MM.1S (cell line): ENCODE measurements at regions not wholly inside any gene's neighbourhood (a gene's known extent, or its start where the extent isn't known, plus 50 kb on each side); places are given as distances from the start of the nearest gene placed in this dataset.

Source experiments
- DNase-seq: peaks from one replicate; pipeline ENCODE4 v3.0.0-alpha.2; 2015
- H2AFZ ChIP-seq: fragments of 300-600 bp; sonication (generic); 2 replicates; pipeline ENCODE4 v1.6.0; 2016; ENCODE audit warnings: antibody characterized with exemption, low read length
- H3F3A ChIP-seq: fragments of 300-600 bp; sonication (generic); 2 replicates; pipeline ENCODE4 v1.6.1; 2016; ENCODE audit warnings: mild to moderate bottlenecking, antibody characterized with exemption, low read length, moderate library complexity, mixed read lengths; ENCODE audit not compliant: insufficient read depth
- H3K27ac ChIP-seq: fragments of 300-600 bp; sonication (generic); 2 replicates; pipeline ENCODE4 v1.5.1; 2016; ENCODE audit warnings: mild to moderate bottlenecking, low read length
- H3K27me3 ChIP-seq: fragments of 300-600 bp; sonication (generic); replicated peaks from 2 replicates; pipeline ENCODE4 v1.6.0; 2016; ENCODE audit warnings: low read length; ENCODE audit not compliant: insufficient read depth
- H3K36me3 ChIP-seq: fragments of 300-600 bp; sonication (generic); replicated peaks from 2 replicates; pipeline ENCODE4 v1.6.1; 2016; ENCODE audit warnings: mild to moderate bottlenecking, low read length, mixed read lengths; ENCODE audit not compliant: insufficient read depth
- H3K4me1 ChIP-seq: fragments of 300-600 bp; sonication (generic); 2 replicates; pipeline ENCODE4 v1.6.1; 2016; ENCODE audit warnings: low read length, mixed read lengths
- H3K4me2 ChIP-seq: fragments of 300-600 bp; sonication (generic); 2 replicates; pipeline ENCODE4 v1.6.0; 2016; ENCODE audit warnings: low read depth, low read length
- H3K4me3 ChIP-seq: fragments of 300-600 bp; sonication (generic); 2 replicates; pipeline ENCODE4 v1.5.1; 2016; ENCODE audit warnings: low read length, mixed read lengths
- H3K79me2 ChIP-seq: fragments of 300-600 bp; sonication (generic); 2 replicates; pipeline ENCODE4 v1.6.1; 2016; ENCODE audit warnings: mixed run types, low read length, mixed read lengths
- H3K9ac ChIP-seq: fragments of 300-600 bp; sonication (generic); 2 replicates; pipeline ENCODE4 v1.6.1; 2016; ENCODE audit warnings: low read length, mixed read lengths
- H3K9me2 ChIP-seq: fragments of 300-600 bp; sonication (generic); replicated peaks from 2 replicates; pipeline ENCODE4 v1.6.1; 2016; ENCODE audit warnings: mild to moderate bottlenecking, low read length, mixed read lengths; ENCODE audit not compliant: insufficient read depth
- H3K9me3 ChIP-seq: fragments of 300-600 bp; sonication (generic); replicated peaks from 2 replicates; pipeline ENCODE4 v1.6.1; 2016; ENCODE audit warnings: mild to moderate bottlenecking, low read length, mixed read lengths; ENCODE audit not compliant: insufficient read depth
- H4K20me1 ChIP-seq: fragments of 300-600 bp; sonication (generic); 2 replicates; pipeline ENCODE4 v1.6.1; 2016; ENCODE audit warnings: mild to moderate bottlenecking, low read length, moderate library complexity, mixed read lengths; ENCODE audit not compliant: insufficient read depth
- EZH2 ChIP-seq: fragments of 300-600 bp; sonication (generic); optimal IDR thresholded peaks from 2 replicates; pipeline ENCODE3; 2017; ENCODE audit warnings: low read depth, mild to moderate bottlenecking, antibody characterized with exemption, low read length, mixed read lengths
- EZH2phosphoT487 ChIP-seq: fragments of 300-600 bp; sonication (generic); IDR thresholded peaks from 2 replicates; pipeline ENCODE4 v1.6.1; 2018; ENCODE audit warnings: antibody characterized with exemption, low read length
- TF ChIP-seq, protein P1 (sequence below): fragments of 300-600 bp; sonication (generic); IDR thresholded peaks from 2 replicates; pipeline ENCODE4 v1.5.1; 2016; ENCODE audit warnings: antibody characterized with exemption, low read length, mixed read lengths

DNA sequence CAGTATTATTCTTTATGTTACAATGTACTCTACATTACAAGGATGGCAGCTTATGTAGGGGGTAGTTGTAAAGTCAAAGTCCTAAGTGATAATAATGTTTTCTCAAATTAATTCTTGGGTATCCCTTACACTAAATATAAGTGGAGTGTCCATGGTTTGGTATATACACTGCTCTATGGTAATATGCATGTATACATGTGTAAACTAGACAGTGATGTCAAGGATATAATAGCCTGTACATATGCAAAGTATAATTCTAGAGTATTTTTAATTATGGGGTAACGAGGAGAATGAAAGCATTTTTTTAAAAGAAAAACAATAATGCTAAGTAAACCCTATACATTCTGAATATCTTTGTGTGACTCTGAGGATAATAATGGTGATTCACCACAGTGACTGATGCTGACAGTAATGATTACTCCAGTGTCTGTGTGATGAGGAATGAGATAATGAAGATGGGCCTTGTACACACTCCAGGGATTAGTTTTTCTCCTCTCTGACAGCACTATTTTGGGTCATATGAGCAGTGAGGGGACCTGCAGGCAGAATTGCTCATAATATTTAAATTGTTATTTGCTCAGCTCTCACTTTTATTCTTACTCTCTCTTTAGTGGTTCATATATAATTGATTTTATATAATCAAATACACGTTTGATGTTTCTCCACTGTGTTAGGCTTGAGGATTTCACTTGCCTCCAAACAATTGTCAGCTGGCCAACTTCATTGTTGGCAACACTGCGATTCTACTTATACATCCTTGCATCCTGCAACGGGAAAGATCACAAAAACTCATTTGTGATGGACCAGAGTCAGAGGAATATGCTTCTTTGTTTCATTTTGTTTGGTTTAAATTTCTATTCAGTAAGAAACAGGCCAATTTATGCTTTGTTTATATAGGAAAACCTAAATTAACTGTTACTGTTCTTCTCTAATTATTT is 88.2 kb downstream of the NREP start:
- Histone ChIP-seq H3K4me2 (no peak overlapping the region), H3K79me2 (no peaks in the 10 kb centered on the region)

DNA sequence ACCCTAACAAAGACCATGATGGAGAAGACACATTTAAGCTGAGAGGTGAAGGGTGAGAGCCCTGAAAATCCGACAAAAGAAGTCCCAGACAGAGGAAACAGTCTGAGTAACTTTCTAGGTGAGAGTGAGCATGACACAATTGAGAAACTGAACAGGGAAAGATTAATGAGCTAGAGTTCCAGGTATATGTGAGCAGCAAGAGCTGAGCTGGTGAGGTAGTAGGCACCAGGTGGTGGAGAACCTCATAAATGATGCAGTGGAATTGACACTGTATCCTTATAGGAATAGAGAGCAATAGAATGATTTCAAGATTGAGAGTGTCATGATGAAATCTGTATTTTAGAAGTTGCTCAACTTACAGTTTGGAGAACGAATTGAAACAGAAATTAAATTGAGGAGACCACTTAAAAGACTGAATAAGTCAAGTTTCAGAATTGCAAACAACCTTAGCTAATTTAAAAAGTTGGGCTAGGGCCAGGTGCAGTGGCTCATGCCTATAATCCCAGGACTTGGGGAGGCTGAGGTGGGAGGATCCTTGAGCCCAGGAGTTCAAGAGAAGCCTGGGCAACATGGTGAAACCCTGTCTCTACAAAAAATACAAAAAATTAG is 89.8 kb downstream of the NREP start:
- no peak overlapping the region for H3K27ac ChIP-seq
- no peak overlapping the region; the same call in 1 of the 2 replicates for H3K4me3 ChIP-seq
- H3K4me2 ChIP-seq: peak overlapping the region; percentile 30; the same call in 1 of the 2 replicates
- H3K36me3 ChIP-seq: no peaks in the 10 kb centered on the region
- H3K4me1 ChIP-seq: peaks cover 6% of the 10 kb centered on the region; the same call in 1 of the 2 replicates
- no peaks in the 10 kb centered on the region for H3F3A ChIP-seq
- peak; percentile 20 for DNase-seq
- H3K79me2 ChIP-seq: no peaks in the 10 kb centered on the region
- no peaks in the 10 kb centered on the region for H3K9me2 ChIP-seq
- no peaks in the 10 kb centered on the region for H4K20me1 ChIP-seq
- H3K9me3 ChIP-seq: no peaks in the 10 kb centered on the region
- TF ChIP-seq, protein P1, sequence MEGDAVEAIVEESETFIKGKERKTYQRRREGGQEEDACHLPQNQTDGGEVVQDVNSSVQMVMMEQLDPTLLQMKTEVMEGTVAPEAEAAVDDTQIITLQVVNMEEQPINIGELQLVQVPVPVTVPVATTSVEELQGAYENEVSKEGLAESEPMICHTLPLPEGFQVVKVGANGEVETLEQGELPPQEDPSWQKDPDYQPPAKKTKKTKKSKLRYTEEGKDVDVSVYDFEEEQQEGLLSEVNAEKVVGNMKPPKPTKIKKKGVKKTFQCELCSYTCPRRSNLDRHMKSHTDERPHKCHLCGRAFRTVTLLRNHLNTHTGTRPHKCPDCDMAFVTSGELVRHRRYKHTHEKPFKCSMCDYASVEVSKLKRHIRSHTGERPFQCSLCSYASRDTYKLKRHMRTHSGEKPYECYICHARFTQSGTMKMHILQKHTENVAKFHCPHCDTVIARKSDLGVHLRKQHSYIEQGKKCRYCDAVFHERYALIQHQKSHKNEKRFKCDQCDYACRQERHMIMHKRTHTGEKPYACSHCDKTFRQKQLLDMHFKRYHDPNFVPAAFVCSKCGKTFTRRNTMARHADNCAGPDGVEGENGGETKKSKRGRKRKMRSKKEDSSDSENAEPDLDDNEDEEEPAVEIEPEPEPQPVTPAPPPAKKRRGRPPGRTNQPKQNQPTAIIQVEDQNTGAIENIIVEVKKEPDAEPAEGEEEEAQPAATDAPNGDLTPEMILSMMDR: no peak
- TF ChIP-seq EZH2: no peak
- no peak for TF ChIP-seq EZH2phosphoT487
- H2AFZ ChIP-seq: peak overlapping the region; percentile 39; the same call in 1 of the 2 replicates
- H3K9ac ChIP-seq: no peak overlapping the region
- no peaks in the 10 kb centered on the region for H3K27me3 ChIP-seq

More for the DNA sequence above, 88.2 kb downstream of the NREP start:
- Histone ChIP-seq H2AFZ (no peak overlapping the region), H3K36me3 (no peaks in the 10 kb centered on the region), H3F3A (no peaks in the 10 kb centered on the region), H3K9ac (no peak overlapping the region), H3K9me2 (no peaks in the 10 kb centered on the region), H3K27me3 (no peaks in the 10 kb centered on the region), H4K20me1 (no peaks in the 10 kb centered on the region), H3K4me3 (no peak overlapping the region), H3K9me3 (no peaks in the 10 kb centered on the region), H3K27ac (no peak overlapping the region), H3K4me1 (peaks cover 6% of the 10 kb centered on the region; the same call in 1 of the 2 replicates)
- DNase-seq: no peak
- TF ChIP-seq EZH2phosphoT487 (no peak), EZH2 (no peak)
- TF ChIP-seq, protein P1: no peak

DNA sequence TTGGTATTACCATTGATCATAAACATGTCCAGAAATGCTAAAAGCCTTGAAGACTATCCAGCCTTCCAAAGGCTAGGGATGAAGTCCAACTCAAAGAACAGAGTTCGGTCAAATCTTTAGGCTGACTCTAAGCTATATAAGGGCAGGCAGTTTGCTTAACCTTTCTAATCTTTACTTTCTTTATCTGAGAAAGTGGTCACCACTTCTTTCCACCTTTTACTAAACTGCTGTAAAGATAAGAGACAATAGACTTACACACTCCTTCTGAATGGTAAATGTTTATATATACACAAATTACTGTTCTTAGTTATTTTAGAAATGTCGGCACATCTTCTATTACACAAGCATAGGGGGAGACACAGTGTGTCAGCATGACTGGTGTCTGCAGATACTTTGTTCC is 100.4 kb downstream of the NREP start:
- Histone ChIP-seq H3K27ac (no peak overlapping the region), H3K9me2 (no peaks in the 10 kb centered on the region), H3K27me3 (no peaks in the 10 kb centered on the region), H3K4me1 (no peaks in the 10 kb centered on the region), H3K36me3 (no peaks in the 10 kb centered on the region), H3K4me2 (no peak overlapping the region), H3F3A (no peaks in the 10 kb centered on the region), H3K9me3 (no peaks in the 10 kb centered on the region), H3K9ac (no peak overlapping the region), H2AFZ (no peak overlapping the region), H3K79me2 (no peaks in the 10 kb centered on the region), H4K20me1 (no peaks in the 10 kb centered on the region), H3K4me3 (no peak overlapping the region)
- TF ChIP-seq, protein P1: no peak
- TF ChIP-seq EZH2phosphoT487 (no peak), EZH2 (no peak)
- no peak for DNase-seq
